ENCODE measurements at regions not wholly inside any gene's neighbourhood (a gene's known extent, or its start where the extent isn't known, plus 50 kb on each side); places are given as distances from the start of the nearest gene placed in this dataset.

GRCh38 chr18:75502286-75502685 is 74.8 kb upstream of the SMIM21 start:
- TF ChIP-seq EZH2 (IDR thresholded peaks at IDR 0.05; ENCODE audit: insufficient read depth, low read length): no peak
- no peak for TF ChIP-seq CTCF (IDR thresholded peaks at IDR 0.05; ENCODE audit: insufficient read depth, low read depth, low read length)

Measured in astrocyte (in vitro differentiated cells and primary cell).